ENCODE measurements at regions not wholly inside any gene's neighbourhood (a gene's known extent, or its start where the extent isn't known, plus 50 kb on each side); places are given as distances from the start of the nearest gene placed in this dataset.

GRCh38 chr6:156658966-156659821 is 118.0 kb upstream of the ARID1B start:
- H3K4me1 ChIP-seq, result peaks cover 10 to 14% (median 14%) of the 10 kb centered on the region in 4 donors
- H3K9me3 ChIP-seq, result no peaks in the 10 kb centered on the region
- H3K4me3 ChIP-seq, result no peak overlapping the region
- WGBS, result 82% methylated on average over 7 of the region's 7 CpGs
- H3K36me3 ChIP-seq, result no peaks in the 10 kb centered on the region
- intact Hi-C loops (cut with DNase I), result no loop called here
- no peaks in the 10 kb centered on the region for H3K27me3 ChIP-seq
- no peak for TF ChIP-seq EP300 (IDR thresholded peaks at IDR 0.05)
- no peak for TF ChIP-seq CTCF (IDR thresholded peaks at IDR 0.05)
- no peak for TF ChIP-seq POLR2A (IDR thresholded peaks at IDR 0.05; ENCODE audit: low read depth)
- peak; percentile 34 for DNase-seq (ENCODE audit: extremely low spot score)
- H3K27ac ChIP-seq (replicated peaks in 1 of 4), result no peak overlapping the region

GRCh38 chr6:156658186-156658965 is 118.8 kb upstream of the ARID1B start:
- 22% methylated on average over 12 of the region's 12 CpGs for WGBS
- Histone ChIP-seq H3K4me1 (peaks cover 10 to 14% (median 14%) of the 10 kb centered on the region in 4 donors), H3K9me3 (no peaks in the 10 kb centered on the region), H3K4me3 (peak overlapping the region in 1 of 4 donors; percentile 5), H3K27ac (replicated peaks in 1 of 4) (no peak overlapping the region), H3K27me3 (no peaks in the 10 kb centered on the region), H3K36me3 (no peaks in the 10 kb centered on the region)
- TF ChIP-seq CTCF (IDR thresholded peaks at IDR 0.05) (no peak), POLR2AphosphoS5 (IDR thresholded peaks at IDR 0.05) (peak in 1 of 2 donors; percentile 39)
- DNase-seq (ENCODE audit: extremely low spot score), result peak; percentile 66
- intact Hi-C loops (cut with DNase I), result no loop called here

GRCh38 chr6:156657296-156657695 is 119.9 kb upstream of the ARID1B start:
- Histone ChIP-seq H3K36me3 (no peaks in the 10 kb centered on the region), H3K9me3 (no peaks in the 10 kb centered on the region), H3K27ac (replicated peaks in 1 of 4) (no peak overlapping the region), H3K4me1 (peaks cover 10 to 14% (median 14%) of the 10 kb centered on the region in 4 donors), H3K27me3 (no peaks in the 10 kb centered on the region), H3K4me3 (no peak overlapping the region)
- intact Hi-C loops (cut with DNase I), result no loop called here
- TF ChIP-seq CTCF (IDR thresholded peaks at IDR 0.05), result no peak
- TF ChIP-seq EP300 (IDR thresholded peaks at IDR 0.05), result no peak
- TF ChIP-seq POLR2A (IDR thresholded peaks at IDR 0.05; ENCODE audit: low read depth), result no peak
- no peak for TF ChIP-seq POLR2AphosphoS5 (IDR thresholded peaks at IDR 0.05)
- DNase-seq (ENCODE audit: extremely low spot score), result peak; percentile 29
- 94% methylated on average over 5 of the region's 5 CpGs for WGBS

GRCh38 chr6:156654919-156655918 is 122.0 kb upstream of the ARID1B start:
- Histone ChIP-seq H3K4me3 (no peak overlapping the region), H3K27ac (replicated peaks in 1 of 4) (no peak overlapping the region), H3K36me3 (no peaks in the 10 kb centered on the region), H3K9me3 (peaks cover 0 to 7% (median 3%) of the 10 kb centered on the region in 4 donors), H3K4me1 (peaks cover 10 to 14% (median 14%) of the 10 kb centered on the region in 4 donors), H3K27me3 (no peaks in the 10 kb centered on the region)
- intact Hi-C loops (cut with DNase I), result no loop called here
- WGBS, result 95% methylated on average over 8 of the region's 8 CpGs
- DNase-seq (ENCODE audit: extremely low spot score), result no peak
- TF ChIP-seq POLR2A (IDR thresholded peaks at IDR 0.05; ENCODE audit: low read depth) (no peak), CTCF (IDR thresholded peaks at IDR 0.05) (no peak), POLR2AphosphoS5 (IDR thresholded peaks at IDR 0.05) (no peak), EP300 (IDR thresholded peaks at IDR 0.05) (no peak)

Measured in esophagus muscularis mucosa (tissue), 4 donors.